ENCODE measurements at regions not wholly inside any gene's neighbourhood (a gene's known extent, or its start where the extent isn't known, plus 50 kb on each side); places are given as distances from the start of the nearest gene placed in this dataset.

DNA sequence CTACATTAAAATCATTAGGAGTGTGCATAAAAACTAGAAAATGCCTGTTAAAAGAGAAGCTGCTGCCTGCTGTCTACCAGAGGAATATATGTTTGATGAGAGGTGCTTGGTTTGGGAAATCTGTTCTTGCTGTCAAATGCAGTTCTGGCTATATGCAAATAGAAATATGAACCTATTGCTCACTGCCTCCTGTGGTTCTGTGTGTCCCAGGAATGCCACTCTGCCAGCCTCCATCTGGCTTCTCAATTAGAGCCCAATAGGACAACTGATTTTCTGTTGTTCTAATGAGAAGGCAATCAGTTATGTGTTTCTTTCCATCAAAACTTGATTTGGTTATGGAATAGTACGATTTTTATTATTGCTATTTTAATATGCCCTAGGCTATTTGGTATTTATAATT, 759.7 kb downstream of the HDGFL1 start:
- no peak for DNase-seq

DNA sequence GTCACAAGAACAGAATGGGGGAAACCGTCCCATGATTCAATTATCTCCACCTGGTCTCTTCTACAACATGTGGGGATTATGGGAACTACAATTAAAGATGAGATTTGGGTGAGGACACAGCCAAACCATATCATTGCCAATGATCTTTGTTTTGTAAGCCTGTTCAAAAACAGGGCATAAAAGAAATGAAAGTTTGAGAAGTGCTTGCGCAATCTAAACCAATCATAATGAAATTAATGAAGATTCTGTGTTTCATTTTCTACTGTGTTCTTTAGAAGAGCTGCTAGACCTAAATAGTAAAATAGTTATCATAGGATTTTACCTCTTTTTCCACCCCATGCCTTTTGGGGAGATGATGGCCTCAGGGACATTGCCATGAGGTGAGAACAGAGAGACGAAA, 761.3 kb downstream of the HDGFL1 start:
- no peak for DNase-seq

DNA sequence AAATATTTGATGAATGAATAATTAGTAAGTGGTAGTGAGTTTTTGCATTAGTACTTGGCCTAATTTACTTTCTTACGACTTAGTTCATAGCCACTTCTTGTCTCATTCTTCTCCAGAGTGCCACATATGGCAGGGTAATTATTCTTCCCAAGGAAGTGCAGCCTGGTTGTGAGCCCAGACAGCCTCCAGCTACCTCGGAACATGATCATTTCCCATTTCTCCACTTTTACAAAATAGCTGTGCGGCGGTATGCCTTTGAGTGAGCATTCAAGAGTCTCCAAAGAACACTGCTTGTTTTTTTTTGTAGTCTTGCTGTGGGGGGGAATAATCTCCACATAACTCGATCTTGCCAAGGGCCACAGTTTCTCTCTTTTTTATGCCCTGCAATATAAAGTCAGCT, 765.0 kb downstream of the HDGFL1 start:
- DNase-seq, result no peak

DNA sequence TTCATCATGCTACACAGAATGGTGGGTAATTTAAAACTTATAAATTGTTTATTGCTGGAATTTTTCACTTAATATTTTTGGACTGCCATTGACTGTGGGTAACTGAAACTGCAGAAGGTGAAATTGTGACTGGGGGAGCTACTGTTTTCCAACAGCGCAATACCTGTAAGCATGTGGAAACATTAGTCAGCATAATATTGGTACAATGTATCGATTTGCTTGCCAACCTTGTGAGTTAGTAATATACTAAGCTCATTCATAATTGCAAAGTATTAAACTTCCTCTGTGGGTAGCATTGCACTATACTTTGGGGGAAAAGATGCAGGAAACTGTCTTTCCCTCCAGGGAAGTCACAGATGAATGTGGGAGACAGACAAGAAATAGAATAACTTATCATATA, 766.5 kb downstream of the HDGFL1 start:
- DNase-seq, result no peak

DNA sequence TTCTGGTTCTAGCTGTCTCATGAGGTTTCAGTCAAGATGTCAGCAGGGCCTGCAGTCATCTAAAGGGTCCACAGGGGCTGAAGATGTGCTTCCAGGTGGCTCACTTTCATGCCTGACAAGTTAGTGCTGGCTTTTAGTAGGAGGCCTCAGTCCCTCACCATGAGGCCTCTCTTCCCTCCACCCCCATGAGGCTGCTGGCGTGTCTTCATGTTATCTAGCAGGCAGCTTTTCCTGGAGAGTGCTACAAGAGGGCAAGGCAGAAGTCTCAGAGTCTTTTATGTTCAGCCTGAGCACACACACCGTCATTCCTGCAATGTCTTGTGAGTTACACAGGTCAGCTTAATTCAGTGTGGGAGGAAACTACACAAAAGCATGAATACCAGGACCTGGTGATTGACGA, 769.9 kb downstream of the HDGFL1 start:
- DNase-seq, result no peak

DNA sequence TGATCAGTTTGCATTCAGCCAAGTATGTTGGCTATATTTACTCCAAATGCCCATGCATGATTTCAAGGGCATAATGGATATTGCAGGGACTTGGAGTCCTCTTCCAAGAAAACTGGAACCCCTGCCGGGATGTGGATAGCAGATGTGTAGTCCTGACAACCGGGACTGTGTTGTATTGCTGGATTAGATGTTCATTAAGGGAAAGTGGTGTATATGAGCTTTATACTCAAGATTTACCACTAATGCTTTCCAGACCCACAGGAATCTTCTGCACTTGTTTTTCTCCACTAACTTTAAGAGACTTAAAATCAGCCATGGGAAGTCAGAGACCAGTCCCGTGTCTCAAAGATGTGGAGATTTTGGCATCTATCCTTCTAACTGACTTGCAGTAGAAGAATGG, 770.9 kb downstream of the HDGFL1 start:
- no peak for DNase-seq

DNA sequence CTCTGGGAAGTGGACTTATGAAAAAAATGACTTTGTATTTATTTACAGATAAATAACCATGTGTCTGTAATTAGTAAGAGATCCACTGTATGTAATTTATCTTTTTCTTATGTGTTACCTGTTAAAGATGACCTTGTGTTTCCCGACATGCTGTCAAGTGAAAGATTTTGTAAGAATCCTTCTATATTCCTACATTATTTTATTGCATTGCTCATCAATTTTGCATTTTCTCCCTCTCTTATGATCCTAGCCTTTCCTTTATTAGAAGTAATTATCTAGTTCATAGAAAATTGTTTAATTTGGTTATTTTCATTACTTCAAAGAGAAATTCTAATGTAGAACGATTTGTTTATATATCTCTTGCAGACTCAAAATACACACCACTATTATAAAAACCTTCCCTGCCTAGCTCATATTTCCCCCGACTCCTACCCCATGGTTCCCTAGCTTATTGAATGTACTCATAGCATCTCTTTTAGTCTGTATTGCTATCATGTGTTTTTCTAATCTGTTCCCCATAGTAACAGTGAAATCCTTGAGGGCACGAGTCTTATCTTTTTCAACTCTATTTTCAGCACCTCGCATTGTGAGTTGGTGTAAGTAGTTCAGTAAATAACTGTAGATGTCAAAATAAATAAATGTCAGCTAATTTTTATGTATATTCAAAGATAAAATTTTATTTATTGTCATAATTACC, 774.4 kb downstream of the HDGFL1 start:
- DNase-seq, result no peak

DNA sequence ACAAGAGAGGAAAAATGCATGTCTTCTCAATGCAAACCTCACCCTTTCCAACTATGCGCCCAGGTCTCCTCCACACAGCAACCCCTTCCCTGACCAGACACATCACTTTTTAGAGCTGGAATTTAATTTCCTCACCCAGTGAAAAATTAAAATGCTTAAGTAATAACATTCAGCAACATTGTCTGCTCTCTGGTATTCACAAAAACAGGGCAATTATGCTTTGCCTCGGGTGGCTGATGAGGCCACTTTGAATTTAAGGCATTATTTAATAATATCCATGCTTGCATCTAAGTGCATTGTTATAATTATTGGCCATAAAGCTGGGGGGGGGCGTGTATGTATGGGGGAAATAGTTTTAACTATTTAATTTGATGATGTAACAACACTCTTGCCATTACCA, 777.8 kb upstream of the NRSN1 start:
- no peak for DNase-seq

DNA sequence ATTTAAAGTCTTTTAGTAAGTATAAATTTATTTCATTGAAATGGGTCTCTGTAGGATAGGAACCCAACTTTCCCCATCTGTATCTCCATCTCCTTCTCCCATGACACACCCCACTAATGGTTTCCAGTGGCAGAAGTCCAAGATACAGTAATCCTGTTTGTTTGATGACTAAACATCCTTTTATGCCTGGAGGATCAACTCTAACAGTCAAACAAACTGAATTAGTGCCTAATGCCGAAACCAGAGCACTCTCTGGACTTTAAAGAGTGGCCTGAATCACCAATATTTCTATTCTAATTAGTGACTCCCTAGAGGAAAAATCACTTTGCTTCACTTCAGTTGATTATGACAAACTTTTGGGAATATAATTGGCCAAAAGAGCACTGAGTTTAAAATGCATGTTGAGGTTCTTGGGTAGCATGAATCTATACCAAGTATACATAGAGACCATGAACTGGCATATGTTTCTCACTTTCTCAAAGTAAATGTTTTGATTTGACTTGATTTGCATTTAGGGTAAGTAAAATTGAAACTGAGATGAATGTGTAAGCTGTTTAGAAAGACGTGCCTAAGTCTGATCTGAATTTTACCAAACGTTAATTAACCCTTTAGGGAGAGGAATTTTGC, 776.4 kb upstream of the NRSN1 start:
- no peak for DNase-seq

DNA sequence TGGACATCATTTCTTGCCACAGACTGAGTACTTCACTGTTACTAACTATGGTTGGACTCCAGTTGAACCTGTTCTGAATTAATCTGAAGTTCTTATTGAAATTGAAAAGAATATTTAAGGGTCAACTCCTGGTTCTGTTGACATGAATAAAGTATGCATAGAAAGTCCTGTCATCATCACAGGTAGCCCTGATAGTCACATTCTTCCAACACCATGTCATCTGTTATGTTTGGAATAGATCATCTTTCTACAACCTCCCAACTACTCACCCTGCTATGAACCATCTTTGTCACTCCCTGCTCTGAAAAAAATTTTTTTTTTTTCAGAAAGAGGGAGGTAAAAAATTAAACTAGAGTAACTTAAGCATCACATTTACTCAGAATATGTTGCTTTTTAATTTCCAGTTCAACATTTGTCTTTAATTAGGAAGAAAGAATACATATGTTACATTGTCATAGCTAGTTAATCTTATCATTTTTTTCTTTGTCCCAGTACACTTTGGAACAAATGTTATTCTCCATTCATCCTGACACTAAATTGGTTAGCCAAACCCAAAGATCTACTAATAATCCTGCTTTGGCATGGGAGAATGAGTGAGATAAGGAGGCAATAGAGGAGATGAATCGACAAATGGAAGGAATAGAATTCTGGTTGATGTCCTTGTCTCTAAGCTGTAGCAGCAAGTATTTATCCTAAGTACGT, 775.1 kb upstream of the NRSN1 start:
- DNase-seq, result no peak

DNA sequence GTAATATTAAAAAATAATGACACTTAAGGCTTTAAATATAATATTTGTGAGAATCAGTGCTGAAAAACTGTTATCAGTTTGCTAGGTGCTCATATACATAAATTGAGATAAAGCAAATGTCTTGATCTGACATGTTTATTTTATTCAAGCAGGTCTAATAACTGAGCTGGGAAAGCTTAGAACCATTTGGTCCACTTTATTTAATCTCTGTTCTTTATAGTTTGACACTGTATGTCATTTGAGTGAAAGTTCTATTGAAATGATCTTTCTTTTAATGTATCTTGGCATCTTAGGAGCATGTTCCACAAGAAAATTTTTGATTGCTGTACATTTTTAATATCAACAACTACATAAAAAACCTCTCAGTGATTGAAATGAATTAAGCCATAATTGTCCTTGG, 772.0 kb upstream of the NRSN1 start:
- DNase-seq, result no peak

DNA sequence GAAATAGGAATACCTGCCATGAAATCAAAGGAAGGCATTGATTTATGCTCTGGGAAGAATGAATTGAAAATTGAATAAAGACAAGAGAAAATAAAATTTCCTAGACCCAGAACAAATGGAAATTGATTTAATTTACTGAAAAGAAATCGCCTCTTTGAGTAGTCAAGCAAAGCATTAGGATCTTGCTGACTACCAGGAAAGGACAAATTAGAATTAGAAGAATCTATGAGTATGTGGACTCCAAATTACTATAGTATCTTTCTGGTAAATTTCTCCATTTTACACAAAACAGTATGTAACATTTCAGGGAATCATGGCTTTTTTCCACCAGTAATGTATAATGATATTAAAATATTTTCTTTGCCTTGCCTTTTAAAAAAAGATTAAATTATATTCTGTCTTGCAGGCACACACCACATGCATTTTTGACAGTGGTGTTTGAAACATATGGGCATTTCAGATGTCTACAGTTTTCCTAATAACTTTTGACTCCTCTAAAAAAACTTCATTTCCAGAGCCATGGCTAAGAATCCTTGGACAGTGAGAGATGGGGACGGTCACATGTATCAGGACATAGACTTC, 768.7 kb upstream of the NRSN1 start:
- no peak for DNase-seq

DNA sequence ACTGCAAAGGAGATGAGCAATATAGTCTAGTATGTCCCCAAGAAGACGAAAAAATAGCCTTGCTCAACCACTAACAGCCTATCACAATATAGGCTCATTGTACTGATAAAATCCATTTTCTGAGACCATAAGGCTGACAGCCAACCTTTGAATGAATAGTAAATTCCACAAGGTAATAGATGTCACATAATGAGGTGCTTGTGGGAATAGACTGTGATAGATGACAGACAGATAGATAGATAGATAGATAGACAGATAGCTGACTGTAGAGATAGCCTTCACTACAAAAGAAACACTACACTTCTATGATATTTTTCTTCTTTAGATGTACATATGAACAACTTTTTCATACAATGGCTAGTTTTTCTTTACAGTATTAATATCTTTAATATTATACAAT, 760.3 kb upstream of the NRSN1 start:
- DNase-seq, result no peak

DNA sequence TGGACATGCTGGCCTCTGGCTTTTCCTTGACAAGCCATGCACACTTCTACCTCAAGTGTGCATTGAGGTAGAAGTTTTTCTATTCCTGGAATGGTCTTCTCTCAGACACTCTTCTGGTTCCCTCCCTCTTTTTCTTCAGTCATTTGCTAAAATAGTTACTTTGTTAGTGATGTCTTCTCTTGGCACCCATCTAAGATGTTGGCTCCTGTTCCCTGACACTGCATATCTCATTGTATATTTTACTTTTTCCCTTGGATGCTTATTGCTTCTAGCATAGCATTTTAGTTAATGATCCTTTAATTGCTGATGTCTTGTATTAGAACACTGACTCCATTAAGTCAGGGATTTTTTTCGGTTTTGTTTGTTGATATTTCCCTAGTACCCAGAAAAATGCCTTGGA, 758.7 kb upstream of the NRSN1 start:
- DNase-seq, result no peak

DNA sequence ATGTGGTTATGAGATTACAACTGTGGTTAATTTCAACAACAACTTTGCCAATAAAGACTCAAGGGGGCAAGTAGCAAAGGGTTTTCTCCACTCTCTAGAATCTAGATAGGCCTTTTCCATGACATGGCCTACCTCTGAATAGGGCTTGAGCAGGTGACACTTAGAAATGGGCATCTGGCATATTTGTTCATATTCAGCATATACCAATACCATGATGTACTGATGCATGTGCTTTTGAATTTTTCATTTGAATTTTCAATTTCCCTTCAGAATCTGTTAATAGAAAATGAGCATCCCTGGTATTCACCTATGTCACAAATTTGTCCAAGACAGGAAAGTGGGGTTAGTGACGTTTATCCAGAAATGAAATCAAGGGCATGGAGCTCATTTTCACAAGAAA, 757.5 kb upstream of the NRSN1 start:
- DNase-seq, result no peak

DNA sequence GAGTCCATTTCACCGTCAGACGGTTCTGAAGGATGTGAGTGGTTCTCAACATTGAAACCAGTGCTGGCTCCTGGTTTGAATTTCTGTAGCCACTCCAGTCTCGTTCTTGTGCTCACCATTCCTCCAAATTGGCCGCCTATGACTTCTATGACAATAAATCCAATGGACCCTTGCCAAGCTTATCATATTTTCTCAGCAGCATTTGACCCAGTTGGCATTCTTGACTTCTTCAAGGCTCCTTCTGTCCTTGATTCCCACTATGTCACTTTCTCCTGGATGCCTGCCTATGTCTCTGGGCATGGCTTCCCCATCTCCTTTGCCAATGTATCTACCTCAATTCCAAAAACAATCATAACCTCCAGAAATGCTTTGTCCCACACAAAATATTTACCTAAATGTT, 756.0 kb upstream of the NRSN1 start:
- DNase-seq, result no peak

DNA sequence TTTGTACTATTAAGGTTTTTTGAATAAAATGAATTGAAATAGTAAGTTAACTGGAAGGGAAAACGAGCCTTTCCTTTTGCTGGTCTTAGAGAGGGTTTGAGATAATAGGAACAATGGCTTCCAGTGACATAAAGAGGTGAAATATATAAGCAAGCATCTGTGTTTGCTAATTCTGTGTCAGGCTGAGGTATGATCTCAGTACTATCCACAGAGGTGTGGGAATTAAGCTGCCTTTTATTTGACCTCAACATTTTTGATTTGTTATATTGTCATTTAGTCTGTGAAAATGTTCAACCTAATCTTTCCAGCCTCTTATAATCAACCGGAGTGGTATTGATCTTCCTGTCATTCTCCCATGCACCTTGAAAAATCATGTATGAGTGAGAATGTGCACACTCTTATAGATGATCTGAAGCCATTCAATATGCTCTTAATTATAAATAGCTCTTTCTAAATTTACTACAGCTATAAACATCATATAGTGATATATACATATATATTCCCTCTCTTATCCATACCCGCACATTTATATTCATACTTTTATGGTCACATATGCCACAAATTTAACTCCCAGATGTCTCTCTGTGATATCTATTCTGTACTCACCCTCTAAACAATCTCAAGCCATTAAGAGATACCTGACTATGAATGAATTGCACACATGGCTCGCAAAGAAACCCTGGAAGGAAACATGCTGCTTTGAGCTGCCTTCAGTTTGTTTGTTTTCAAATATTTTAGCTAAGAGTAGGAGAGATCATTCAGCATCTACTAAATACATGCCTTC, 754.7 kb upstream of the NRSN1 start:
- no peak for DNase-seq

DNA sequence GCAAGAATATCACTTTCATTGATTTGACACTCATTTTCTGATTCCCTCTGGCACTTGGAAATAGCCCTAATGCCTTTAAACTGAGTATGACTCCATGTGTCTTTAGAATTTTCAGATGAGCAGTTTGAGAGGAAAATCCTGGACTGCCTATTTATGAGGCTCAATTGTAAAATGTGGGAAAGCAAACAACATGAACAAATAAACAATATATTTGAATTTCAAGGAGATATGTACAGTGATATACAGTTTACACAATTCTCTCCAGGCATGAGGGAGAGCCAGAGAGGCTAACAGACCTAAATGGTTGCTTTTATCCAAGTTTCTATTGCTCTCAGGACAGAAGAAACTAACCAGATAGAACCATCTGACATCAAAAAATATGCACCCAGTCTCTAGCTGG, 748.2 kb upstream of the NRSN1 start:
- DNase-seq, result no peak

DNA sequence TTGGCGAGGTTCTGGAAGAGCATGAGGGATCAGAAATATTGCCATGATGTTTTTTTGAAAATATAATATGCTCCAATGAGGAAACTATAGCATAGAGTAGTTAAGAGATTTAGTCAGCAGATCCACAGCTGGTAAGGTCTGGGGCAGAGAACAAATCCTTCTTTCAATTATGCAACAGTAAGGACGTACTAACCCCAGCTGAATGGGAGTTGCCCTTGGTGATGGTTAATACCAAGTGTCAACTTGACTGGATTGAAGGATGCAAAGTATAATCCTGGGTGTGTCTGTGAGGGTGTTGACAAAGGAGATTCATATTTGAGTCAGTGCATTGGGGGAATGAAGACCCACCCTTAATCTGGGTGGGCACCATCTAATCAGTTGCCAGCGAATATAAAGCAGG, 745.5 kb upstream of the NRSN1 start:
- no peak for DNase-seq

DNA sequence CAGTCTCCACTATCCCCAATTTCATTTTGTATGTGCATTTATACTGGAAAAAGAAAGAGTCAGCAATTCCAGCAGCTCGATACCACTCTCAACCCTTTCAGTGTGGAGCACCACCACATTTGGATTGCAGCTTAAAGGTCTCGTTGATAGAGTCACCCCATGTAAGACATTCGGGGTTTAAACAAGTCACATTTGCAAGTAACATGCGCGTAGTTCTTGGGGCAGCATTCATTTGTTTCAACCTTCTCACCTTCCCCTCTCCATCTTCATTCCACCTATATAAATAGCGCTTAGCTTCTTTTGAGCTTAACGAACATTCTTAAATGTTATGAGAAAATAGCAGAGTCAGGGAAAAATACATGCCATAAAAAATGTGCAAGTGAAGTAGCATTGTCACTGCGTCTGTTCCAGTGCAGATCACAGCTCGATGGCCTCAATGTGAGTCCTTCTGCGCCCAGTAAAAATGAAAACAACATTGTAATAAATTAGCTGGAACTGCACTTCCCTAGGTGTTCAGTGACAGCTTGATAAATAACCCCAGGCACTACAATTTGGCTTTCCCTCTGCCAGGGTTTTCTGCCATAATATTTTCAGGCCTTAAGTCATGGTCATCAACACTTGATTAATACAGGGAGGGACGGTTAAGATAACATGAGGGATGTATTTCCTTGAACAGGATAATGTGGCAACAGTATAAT, 737.8 kb upstream of the NRSN1 start:
- DNase-seq, result no peak

DNA sequence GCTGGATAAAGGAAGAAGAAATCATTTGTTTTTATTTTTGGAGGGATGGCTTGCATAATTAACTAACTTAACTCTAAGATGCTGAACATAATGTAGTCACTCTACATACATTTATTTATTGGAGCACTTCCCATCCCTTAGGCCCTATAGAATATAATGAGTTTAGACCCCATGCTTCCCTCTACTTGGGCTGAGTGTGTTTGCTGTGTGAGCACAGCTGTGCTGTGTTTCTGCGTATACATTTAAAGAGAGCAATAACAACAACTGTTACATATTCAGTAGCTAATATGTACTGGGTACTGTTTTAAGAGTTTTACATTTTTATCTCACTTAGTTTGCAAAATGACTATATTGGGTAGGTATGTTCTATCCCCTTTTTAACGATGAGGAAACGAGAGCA, 736.6 kb upstream of the NRSN1 start:
- no peak for DNase-seq

DNA sequence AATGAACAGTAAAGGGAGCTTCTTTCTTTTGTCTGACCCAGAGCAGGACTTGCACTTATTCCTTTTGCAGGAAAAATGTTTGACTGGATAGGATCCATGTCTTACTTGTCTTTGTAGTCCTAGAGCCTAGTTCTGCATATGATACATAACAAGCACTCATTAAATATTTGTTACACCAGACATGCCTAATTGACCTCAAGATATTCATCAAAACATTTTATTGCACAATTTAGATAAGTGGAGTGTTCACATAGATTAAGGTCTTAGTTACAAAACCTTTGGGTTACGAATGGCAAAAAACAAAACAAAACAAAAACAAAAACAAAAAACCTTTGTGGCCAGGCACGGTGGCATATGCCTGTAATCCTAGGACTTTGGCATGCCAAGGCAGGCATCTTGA, 735.8 kb upstream of the NRSN1 start:
- no peak for DNase-seq

DNA sequence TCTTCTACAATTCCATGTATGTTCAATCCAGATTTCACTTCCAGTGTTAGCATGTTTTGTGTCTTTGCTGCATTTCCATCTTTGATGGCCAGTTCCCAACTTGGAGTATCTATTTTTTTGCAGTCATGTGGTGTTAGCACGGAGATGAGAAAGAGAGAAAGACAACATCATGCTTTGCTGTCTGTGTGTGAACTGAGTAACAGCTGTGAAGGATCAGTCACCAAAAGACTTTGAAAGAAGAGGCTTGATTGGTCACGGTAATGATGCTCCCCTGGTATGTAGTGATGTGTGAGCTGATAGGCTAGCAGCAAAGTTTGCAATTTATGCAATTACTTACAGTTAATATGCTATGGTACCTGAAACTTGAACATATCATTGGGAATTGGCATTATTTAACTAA, 731.3 kb upstream of the NRSN1 start:
- DNase-seq, result no peak
